Kidney epithelial cell (primary cell): ENCODE measurements at regions not wholly inside any gene's neighbourhood (a gene's known extent, or its start where the extent isn't known, plus 50 kb on each side); places are given as distances from the start of the nearest gene placed in this dataset.

Experiments
- DNase-seq: peaks from one replicate; pipeline ENCODE4 v3.0.0-alpha.2; 2010; ENCODE audit warnings: low read depth
- H3K27me3 ChIP-seq: 2 replicates; pipeline ENCODE4 v1.6.0; 2011; ENCODE audit warnings: low read length; ENCODE audit not compliant: control insufficient read depth, insufficient read depth
- H3K36me3 ChIP-seq: 2 replicates; pipeline ENCODE4 v1.5.1; 2011; ENCODE audit warnings: low read length; ENCODE audit not compliant: control insufficient read depth, insufficient read depth
- H3K4me3 ChIP-seq: 2 replicates; pipeline ENCODE4 v1.5.1; 2011; ENCODE audit warnings: low read depth, mild to moderate bottlenecking, control low read depth, low read length
- CTCF ChIP-seq: IDR thresholded peaks from 2 replicates; pipeline ENCODE4 v1.5.1; 2011; ENCODE audit warnings: mild to moderate bottlenecking, moderate library complexity, low read length, control low read depth, inconsistent platforms; ENCODE audit not compliant: insufficient read depth, poor library complexity, severe bottlenecking

GRCh38 chr18:11514267-11514666, 95.1 kb upstream of the SLC35G4 start:
- Histone ChIP-seq H3K36me3 (no peaks in the 10 kb centered on the region), H3K27me3 (no peaks in the 10 kb centered on the region), H3K4me3 (no peak overlapping the region)
- TF ChIP-seq CTCF: no peak
- DNase-seq: no peak

GRCh38 chr18:11512096-11513025, 97.0 kb upstream of the SLC35G4 start:
- DNase-seq: no peak

GRCh38 chr18:11511434-11512095, 97.8 kb upstream of the SLC35G4 start:
- no peak for DNase-seq
- H3K27me3 ChIP-seq: no peaks in the 10 kb centered on the region
- no peak for TF ChIP-seq CTCF
- no peak overlapping the region for H3K4me3 ChIP-seq
- no peaks in the 10 kb centered on the region for H3K36me3 ChIP-seq

More at GRCh38 chr18:11512096-11513025, 97.0 kb upstream of the SLC35G4 start:
- peak; percentile 50 for TF ChIP-seq CTCF
- H3K36me3 ChIP-seq: no peaks in the 10 kb centered on the region
- no peak overlapping the region for H3K4me3 ChIP-seq
- H3K27me3 ChIP-seq: no peaks in the 10 kb centered on the region

- Histone ChIP-seq H3K27me3 (no peaks in the 10 kb centered on the region), H3K4me3 (no peak overlapping the region), H3K36me3 (no peaks in the 10 kb centered on the region)
- no peak for TF ChIP-seq CTCF
- DNase-seq: no peak
These were observed 102.5 kb upstream of the SLC35G4 start for GRCh38 chr18:11506856-11507255.

- Histone ChIP-seq H3K27me3 (no peaks in the 10 kb centered on the region), H3K36me3 (no peaks in the 10 kb centered on the region), H3K4me3 (no peak overlapping the region)
- TF ChIP-seq CTCF: no peak
- no peak for DNase-seq
These were observed 103.4 kb upstream of the SLC35G4 start for GRCh38 chr18:11505993-11506392.

GRCh38 chr18:11504962-11505361, 104.4 kb upstream of the SLC35G4 start:
- TF ChIP-seq CTCF: no peak
- Histone ChIP-seq H3K4me3 (no peak overlapping the region), H3K36me3 (no peaks in the 10 kb centered on the region), H3K27me3 (no peaks in the 10 kb centered on the region)
- no peak for DNase-seq
